Fibroblast of lung (primary cell): ENCODE measurements at regions not wholly inside any gene's neighbourhood (a gene's known extent, or its start where the extent isn't known, plus 50 kb on each side); places are given as distances from the start of the nearest gene placed in this dataset.

Source experiments
- DNase-seq, 2 donors: peaks; one replicate each; pipeline versions ENCODE4 v3.0.0 to v3.0.0-alpha.2; 2010; ENCODE audit warnings: low read depth in 2 of 2
- H2AFZ ChIP-seq: 2 replicates; pipeline ENCODE4 v1.5.1; 2012; ENCODE audit warnings: low read length, control low read depth, inconsistent platforms
- H3K27ac ChIP-seq: 2 replicates; pipeline ENCODE4 v1.5.1; 2011; ENCODE audit warnings: low read length, control low read depth; ENCODE audit not compliant: insufficient read depth
- H3K27me3 ChIP-seq: 2 replicates; pipeline ENCODE4 v1.5.1; 2011; ENCODE audit warnings: mild to moderate bottlenecking, low read length; ENCODE audit not compliant: control insufficient read depth, insufficient read depth
- H3K36me3 ChIP-seq: 2 replicates; pipeline ENCODE4 v1.5.1; 2011; ENCODE audit warnings: low read length; ENCODE audit not compliant: control insufficient read depth, insufficient read depth
- H3K4me1 ChIP-seq: 2 replicates; pipeline ENCODE4 v1.5.1; 2011; ENCODE audit warnings: low read length; ENCODE audit not compliant: control insufficient read depth, insufficient read depth; ENCODE audit errors: extremely low read depth
- H3K4me2 ChIP-seq: 2 replicates; pipeline ENCODE4 v1.5.1; 2011; ENCODE audit warnings: low read length, control low read depth; ENCODE audit not compliant: insufficient read depth; ENCODE audit errors: extremely low read depth
- H3K4me3 ChIP-seq, 4 experiments: fragments of 200-600 bp in 1 of 4; sonication (generic) in 1 of 4; replicated peaks in 1 of 4; 2 replicates each; pipeline ENCODE4 v1.5.1; 2011 to 2016; ENCODE audit warnings: low read length in 4 of 4, low read depth in 3 of 4, mild to moderate bottlenecking in 3 of 4, control low read depth in 2 of 4, inconsistent platforms in 1 of 4, mixed read lengths in 1 of 4; ENCODE audit not compliant: insufficient read depth in 1 of 4; ENCODE audit errors: control extremely low read depth in 1 of 4
- H3K79me2 ChIP-seq: 2 replicates; pipeline ENCODE4 v1.5.1; 2012; ENCODE audit warnings: mild to moderate bottlenecking, low read length, inconsistent platforms; ENCODE audit not compliant: control insufficient read depth, insufficient read depth
- H3K9ac ChIP-seq: 2 replicates; pipeline ENCODE4 v1.5.1; 2011; ENCODE audit warnings: mild to moderate bottlenecking, low read length, control low read depth; ENCODE audit not compliant: insufficient read depth
- H3K9me3 ChIP-seq: 2 replicates; pipeline ENCODE4 v1.5.1; 2012; ENCODE audit warnings: low read depth, low read length; ENCODE audit not compliant: control insufficient read depth, insufficient read depth
- H4K20me1 ChIP-seq: 2 replicates; pipeline ENCODE4 v1.5.1; 2011; ENCODE audit warnings: low read length; ENCODE audit not compliant: control insufficient read depth, insufficient read depth; ENCODE audit errors: extremely low read depth
- CTCF ChIP-seq, 2 donors: IDR thresholded peaks in 1 of 2; conservative IDR thresholded peaks in 1 of 2; 1 replicate in 1 of 2; 2 replicates in 1 of 2; pipeline ENCODE4 v1.5.1; 2011 to 2012; ENCODE audit warnings: low read length in 2 of 2, control low read depth in 1 of 2, inconsistent platforms in 1 of 2, low read depth in 1 of 2, mild to moderate bottlenecking in 1 of 2
- EZH2 ChIP-seq: IDR thresholded peaks from 2 replicates; pipeline ENCODE4 v1.5.1; 2012; ENCODE audit warnings: low read length, control low read depth, mild to moderate bottlenecking; ENCODE audit errors: missing control alignments

GRCh38 chr15:38668898-38669391 lies 104.3 kb upstream of the RASGRP1 start:
- Histone ChIP-seq H4K20me1 (no peaks in the 10 kb centered on the region), H3K4me1 (no peaks in the 10 kb centered on the region), H3K4me2 (no peak overlapping the region), H3K4me3 (no peak overlapping the region), H3K9ac (no peak overlapping the region), H3K27me3 (peaks cover 4% of the 10 kb centered on the region), H3K36me3 (no peaks in the 10 kb centered on the region), H3K79me2 (no peaks in the 10 kb centered on the region), H3K9me3 (no peaks in the 10 kb centered on the region), H3K27ac (no peak overlapping the region), H2AFZ (no peak overlapping the region)
- no peak for DNase-seq
- TF ChIP-seq EZH2 (no peak), CTCF (conservative IDR thresholded peaks at IDR 0.05 in 1 of 2, IDR thresholded peaks at IDR 0.05 in 1 of 2; ENCODE audit: low read depth in 1 of 2, low read length in 2 of 2) (no peak)

- no peak for DNase-seq
- Histone ChIP-seq H3K36me3 (no peaks in the 10 kb centered on the region), H3K9ac (no peak overlapping the region), H3K27me3 (peaks cover 4% of the 10 kb centered on the region), H3K4me3 (no peak overlapping the region), H3K4me2 (no peak overlapping the region), H3K4me1 (no peaks in the 10 kb centered on the region), H3K79me2 (no peaks in the 10 kb centered on the region), H3K9me3 (no peaks in the 10 kb centered on the region), H3K27ac (no peak overlapping the region), H2AFZ (no peak overlapping the region), H4K20me1 (no peaks in the 10 kb centered on the region)
- TF ChIP-seq EZH2 (no peak), CTCF (conservative IDR thresholded peaks at IDR 0.05 in 1 of 2, IDR thresholded peaks at IDR 0.05 in 1 of 2; ENCODE audit: low read depth in 1 of 2, low read length in 2 of 2) (no peak)
Observed at GRCh38 chr15:38670128-38671005, 105.8 kb upstream of the RASGRP1 start.

- H3K27me3 ChIP-seq = peaks cover 4% of the 10 kb centered on the region
- no peak for TF ChIP-seq EZH2
- TF ChIP-seq CTCF (conservative IDR thresholded peaks at IDR 0.05 in 1 of 2, IDR thresholded peaks at IDR 0.05 in 1 of 2; ENCODE audit: low read depth in 1 of 2, low read length in 2 of 2) = no peak
- H3K4me2 ChIP-seq = no peak overlapping the region
- H2AFZ ChIP-seq = no peak overlapping the region
- H4K20me1 ChIP-seq = no peaks in the 10 kb centered on the region
- no peak overlapping the region for H3K4me3 ChIP-seq
- H3K36me3 ChIP-seq = no peaks in the 10 kb centered on the region
- no peaks in the 10 kb centered on the region for H3K9me3 ChIP-seq
- no peaks in the 10 kb centered on the region for H3K79me2 ChIP-seq
- no peak overlapping the region for H3K27ac ChIP-seq
- no peak for DNase-seq
- no peaks in the 10 kb centered on the region for H3K4me1 ChIP-seq
- no peak overlapping the region for H3K9ac ChIP-seq
Observed at GRCh38 chr15:38671006-38671387, 106.4 kb upstream of the RASGRP1 start.
